ENCODE measurements at regions not wholly inside any gene's neighbourhood (a gene's known extent, or its start where the extent isn't known, plus 50 kb on each side); places are given as distances from the start of the nearest gene placed in this dataset.

- Mint-ChIP-seq H3K4me3 (ENCODE audit: unreplicated experiment) (no peak overlapping the region), H3K36me3 (ENCODE audit: unreplicated experiment) (no peaks in the 10 kb centered on the region), H3K27ac (ENCODE audit: unreplicated experiment) (no peak overlapping the region), H3K9me3 (ENCODE audit: unreplicated experiment) (no peaks in the 10 kb centered on the region), H3K27me3 (ENCODE audit: unreplicated experiment) (no peaks in the 10 kb centered on the region), H3K4me1 (ENCODE audit: low read depth, unreplicated experiment) (no peaks in the 10 kb centered on the region)
- no peak for DNase-seq
- no peak for TF ChIP-seq CTCF (IDR thresholded peaks at IDR 0.05; ENCODE audit: partially characterized antibody, unreplicated experiment)
These were observed 548.0 kb upstream of the IGFBP7 start for GRCh38 chr4:57658188-57658587.

DNA sequence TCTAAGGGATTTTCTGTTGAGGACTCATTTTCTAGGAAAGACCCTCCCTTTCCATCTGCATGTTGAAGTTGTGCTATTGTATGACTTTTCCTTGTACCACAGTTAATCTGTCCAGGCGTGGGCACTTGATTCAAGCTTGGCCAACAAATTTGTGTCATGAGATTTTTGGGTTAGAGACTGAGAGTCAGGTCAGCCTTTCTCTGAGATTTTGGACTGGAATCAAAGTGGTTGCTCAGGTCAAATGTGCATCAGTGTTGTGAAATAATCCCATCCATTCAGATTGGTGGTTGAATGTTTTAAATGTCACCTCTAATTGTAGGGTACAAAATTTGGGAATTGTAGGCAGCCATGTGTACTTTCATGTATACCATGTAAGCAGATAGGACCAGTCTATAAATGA is 545.2 kb upstream of the IGFBP7 start:
- no peaks in the 10 kb centered on the region for H3K36me3 Mint-ChIP-seq (ENCODE audit: unreplicated experiment)
- H3K27ac Mint-ChIP-seq (ENCODE audit: unreplicated experiment): no peak overlapping the region
- H3K4me3 Mint-ChIP-seq (ENCODE audit: unreplicated experiment): no peak overlapping the region
- no peak for TF ChIP-seq CTCF (IDR thresholded peaks at IDR 0.05; ENCODE audit: partially characterized antibody, unreplicated experiment)
- H3K27me3 Mint-ChIP-seq (ENCODE audit: unreplicated experiment): no peaks in the 10 kb centered on the region
- DNase-seq: no peak
- H3K4me1 Mint-ChIP-seq (ENCODE audit: low read depth, unreplicated experiment): no peaks in the 10 kb centered on the region
- H3K9me3 Mint-ChIP-seq (ENCODE audit: unreplicated experiment): no peaks in the 10 kb centered on the region

DNA sequence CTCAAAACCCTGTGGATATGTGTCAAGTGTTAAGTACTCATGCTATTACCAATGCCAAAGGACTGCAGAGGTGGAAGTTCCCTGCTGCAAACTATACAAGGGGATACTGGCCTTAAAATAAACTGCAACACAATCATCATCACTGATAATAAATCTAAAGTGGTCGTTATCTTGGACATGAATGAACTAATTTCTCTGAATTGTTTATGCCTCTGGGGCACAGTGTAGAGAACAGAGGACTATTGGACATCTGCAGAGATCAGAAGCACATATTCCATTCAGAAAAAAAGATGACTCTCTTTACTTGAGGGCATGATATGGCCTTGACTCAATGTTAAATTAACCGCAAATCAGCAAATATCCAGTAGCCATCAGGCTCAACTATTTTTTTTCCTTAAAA is 542.6 kb upstream of the IGFBP7 start:
- Mint-ChIP-seq H3K4me3 (ENCODE audit: unreplicated experiment) (no peak overlapping the region), H3K27ac (ENCODE audit: unreplicated experiment) (no peak overlapping the region), H3K4me1 (ENCODE audit: low read depth, unreplicated experiment) (peaks cover 2% of the 10 kb centered on the region), H3K9me3 (ENCODE audit: unreplicated experiment) (no peaks in the 10 kb centered on the region), H3K27me3 (ENCODE audit: unreplicated experiment) (no peaks in the 10 kb centered on the region), H3K36me3 (ENCODE audit: unreplicated experiment) (no peaks in the 10 kb centered on the region)
- TF ChIP-seq CTCF (IDR thresholded peaks at IDR 0.05; ENCODE audit: partially characterized antibody, unreplicated experiment): no peak
- no peak for DNase-seq

DNA sequence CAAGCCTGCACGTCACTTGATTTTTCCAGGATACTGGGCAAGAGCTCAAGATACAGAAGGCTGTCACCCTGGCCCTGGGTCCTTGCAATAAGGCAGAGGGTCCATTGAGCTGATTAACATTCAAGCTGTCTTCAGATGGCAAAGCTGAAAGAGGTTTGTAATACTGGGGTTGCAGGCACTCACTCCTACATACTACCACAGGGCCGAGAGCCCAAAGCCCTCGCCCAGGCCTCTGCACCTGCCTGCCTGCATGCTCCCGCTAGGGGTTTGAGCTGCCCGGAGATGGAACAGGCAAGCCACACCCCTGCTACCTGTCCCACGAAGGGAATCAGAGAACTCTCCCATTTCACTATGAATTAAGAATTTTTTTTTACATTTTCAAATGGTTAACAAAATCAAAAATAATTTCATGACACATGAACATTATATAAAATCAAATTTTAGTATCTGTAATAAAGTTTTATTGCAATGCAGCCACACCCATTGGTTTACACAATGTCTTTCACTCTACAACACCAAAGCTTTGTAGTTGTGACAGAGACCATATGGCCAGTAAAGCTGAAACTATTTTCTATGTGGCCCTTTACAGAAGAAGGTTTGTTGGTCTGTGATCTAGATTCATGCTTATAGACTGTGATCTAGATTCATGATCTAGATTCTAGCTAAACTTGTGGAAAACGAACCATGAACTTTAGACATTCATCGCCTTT is 530.4 kb upstream of the IGFBP7 start:
- TF ChIP-seq CTCF (IDR thresholded peaks at IDR 0.05; ENCODE audit: partially characterized antibody, unreplicated experiment): no peak
- Mint-ChIP-seq H3K27ac (ENCODE audit: unreplicated experiment) (no peak overlapping the region), H3K36me3 (ENCODE audit: unreplicated experiment) (no peaks in the 10 kb centered on the region), H3K4me3 (ENCODE audit: unreplicated experiment) (no peak overlapping the region), H3K9me3 (ENCODE audit: unreplicated experiment) (no peaks in the 10 kb centered on the region), H3K4me1 (ENCODE audit: low read depth, unreplicated experiment) (no peaks in the 10 kb centered on the region), H3K27me3 (ENCODE audit: unreplicated experiment) (no peaks in the 10 kb centered on the region)
- DNase-seq: no peak

GRCh38 chr4:57639561-57640382 is 529.6 kb upstream of the IGFBP7 start:
- DNase-seq: no peak
- no peak overlapping the region for H3K27ac Mint-ChIP-seq (ENCODE audit: unreplicated experiment)
- TF ChIP-seq CTCF (IDR thresholded peaks at IDR 0.05; ENCODE audit: partially characterized antibody, unreplicated experiment): no peak
- H3K4me3 Mint-ChIP-seq (ENCODE audit: unreplicated experiment): no peak overlapping the region
- H3K4me1 Mint-ChIP-seq (ENCODE audit: low read depth, unreplicated experiment): no peaks in the 10 kb centered on the region
- no peaks in the 10 kb centered on the region for H3K27me3 Mint-ChIP-seq (ENCODE audit: unreplicated experiment)
- no peaks in the 10 kb centered on the region for H3K36me3 Mint-ChIP-seq (ENCODE audit: unreplicated experiment)
- no peaks in the 10 kb centered on the region for H3K9me3 Mint-ChIP-seq (ENCODE audit: unreplicated experiment)
